RWPE1 (cell line): ENCODE measurements at regions not wholly inside any gene's neighbourhood (a gene's known extent, or its start where the extent isn't known, plus 50 kb on each side); places are given as distances from the start of the nearest gene placed in this dataset.

Experiments
- CTCF ChIA-PET: fragments of 350-600 bp; sonication (Branson Sonifier 250); formaldehyde crosslinking; extraction: SDS; loops from one replicate; lab custom pipeline; 2021; lab: Yijun Ruan, JAX
- POLR2A ChIA-PET: fragments of 400-600 bp; formaldehyde crosslinking; extraction: SDS; loops from one replicate; lab custom pipeline; 2020; ENCODE audit warnings: antibody characterized with exemption; ENCODE audit not compliant: low non-redundant PET; lab: Yijun Ruan, JAX
- DNase-seq: peaks from one replicate; pipeline ENCODE4 v3.0.0; 2012; ENCODE audit warnings: low spot score
- H3K27ac ChIP-seq: fragments of 450-650 bp; 2 replicates; pipeline ENCODE4 v1.5.1; 2017
- TF ChIP-seq, protein P1 (sequence below): fragments of 450-650 bp; conservative IDR thresholded peaks from 2 replicates; pipeline ENCODE4 v1.5.1; 2017; ENCODE audit warnings: low read depth, mild to moderate bottlenecking

DNA sequence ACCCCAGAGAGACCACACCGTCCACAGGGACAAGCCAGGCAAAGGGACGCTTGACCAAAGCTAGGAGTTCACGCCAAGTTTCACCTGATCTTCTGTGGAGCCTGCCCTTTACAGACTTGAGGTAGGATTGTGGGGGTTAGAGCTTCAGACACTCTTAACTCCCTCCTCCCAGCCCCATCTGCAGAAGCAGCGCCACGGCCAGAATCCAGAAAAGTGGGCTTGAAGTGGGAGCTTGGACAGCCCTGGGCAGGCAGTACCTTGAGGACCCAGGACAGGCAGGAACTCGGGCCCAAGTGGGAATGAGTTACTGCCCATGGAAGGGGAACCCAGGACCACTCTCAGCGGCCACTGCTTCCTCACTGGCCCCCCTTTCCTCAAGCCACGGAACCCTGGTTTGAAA, 695.9 kb downstream of the TBC1D22A start:
- ChIA-PET CTCF (no interaction called here), POLR2A (no interaction called here)
- no peak for DNase-seq
- TF ChIP-seq, protein P1, sequence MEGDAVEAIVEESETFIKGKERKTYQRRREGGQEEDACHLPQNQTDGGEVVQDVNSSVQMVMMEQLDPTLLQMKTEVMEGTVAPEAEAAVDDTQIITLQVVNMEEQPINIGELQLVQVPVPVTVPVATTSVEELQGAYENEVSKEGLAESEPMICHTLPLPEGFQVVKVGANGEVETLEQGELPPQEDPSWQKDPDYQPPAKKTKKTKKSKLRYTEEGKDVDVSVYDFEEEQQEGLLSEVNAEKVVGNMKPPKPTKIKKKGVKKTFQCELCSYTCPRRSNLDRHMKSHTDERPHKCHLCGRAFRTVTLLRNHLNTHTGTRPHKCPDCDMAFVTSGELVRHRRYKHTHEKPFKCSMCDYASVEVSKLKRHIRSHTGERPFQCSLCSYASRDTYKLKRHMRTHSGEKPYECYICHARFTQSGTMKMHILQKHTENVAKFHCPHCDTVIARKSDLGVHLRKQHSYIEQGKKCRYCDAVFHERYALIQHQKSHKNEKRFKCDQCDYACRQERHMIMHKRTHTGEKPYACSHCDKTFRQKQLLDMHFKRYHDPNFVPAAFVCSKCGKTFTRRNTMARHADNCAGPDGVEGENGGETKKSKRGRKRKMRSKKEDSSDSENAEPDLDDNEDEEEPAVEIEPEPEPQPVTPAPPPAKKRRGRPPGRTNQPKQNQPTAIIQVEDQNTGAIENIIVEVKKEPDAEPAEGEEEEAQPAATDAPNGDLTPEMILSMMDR: no peak
- H3K27ac ChIP-seq: no peak overlapping the region

DNA sequence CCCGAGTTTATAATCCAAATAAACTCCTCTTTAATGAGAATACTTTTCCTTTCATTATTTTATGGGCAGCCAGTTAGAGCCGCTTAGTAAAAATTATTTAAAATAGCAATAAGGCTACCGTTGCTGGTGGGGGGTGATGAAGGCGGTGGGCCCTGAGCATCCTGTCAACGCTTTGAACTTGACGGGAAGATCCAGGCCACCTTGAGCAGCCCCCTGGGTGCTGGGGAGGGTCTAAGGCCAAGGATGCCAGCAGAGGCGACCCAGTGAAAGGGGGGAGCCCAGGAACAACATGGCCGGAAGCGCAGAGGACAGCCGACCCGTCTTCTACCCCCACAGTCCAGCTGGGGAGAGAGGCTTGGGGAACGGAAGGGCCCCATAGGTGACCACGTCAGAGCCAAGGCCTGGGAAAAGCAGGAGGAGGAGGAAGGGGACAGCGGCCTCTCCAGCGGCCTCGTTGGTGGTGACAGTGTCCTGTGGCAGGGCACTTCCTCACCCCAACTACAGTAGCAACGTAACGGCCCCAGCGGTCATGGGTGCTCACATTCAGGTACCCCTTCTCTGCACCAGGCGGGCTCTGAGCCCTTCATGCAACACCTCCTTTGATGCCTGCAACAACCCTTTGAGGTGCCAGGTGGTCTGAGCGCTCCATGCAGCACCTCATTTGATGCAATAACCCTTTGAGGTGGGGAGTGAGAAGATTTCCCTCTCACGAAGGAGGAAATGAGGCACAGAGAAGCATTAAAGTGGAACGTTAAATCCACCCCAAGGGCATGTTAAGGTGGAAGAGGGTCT, 695.3 kb downstream of the TBC1D22A start:
- no peak for DNase-seq
- H3K27ac ChIP-seq: no peak overlapping the region
- CTCF ChIA-PET: no interaction called here
- POLR2A ChIA-PET: no interaction called here
- TF ChIP-seq, protein P1: no peak

DNA sequence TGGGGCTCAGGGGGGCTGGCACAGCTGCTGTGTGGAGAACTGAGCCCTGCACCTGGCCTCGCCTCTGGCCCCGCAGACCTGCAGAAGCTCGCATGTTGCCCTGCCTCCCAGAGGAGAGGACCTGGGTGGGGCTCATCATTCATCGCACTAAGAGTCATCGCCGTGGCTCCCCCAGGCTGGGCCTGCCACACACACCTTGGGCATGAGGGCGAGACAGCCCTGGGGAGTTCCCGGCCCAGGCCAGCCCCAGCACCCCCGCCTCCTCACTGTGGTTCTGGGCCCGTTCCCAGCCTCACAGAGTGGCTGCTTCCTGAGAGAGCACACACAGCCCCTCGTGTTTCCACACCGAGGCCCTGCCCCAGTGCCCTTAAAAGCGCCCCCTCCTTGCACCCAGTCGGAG, 694.6 kb downstream of the TBC1D22A start:
- no peak for DNase-seq
- POLR2A ChIA-PET: no interaction called here
- CTCF ChIA-PET: no interaction called here
- TF ChIP-seq, protein P1: no peak
- H3K27ac ChIP-seq: no peak overlapping the region

DNA sequence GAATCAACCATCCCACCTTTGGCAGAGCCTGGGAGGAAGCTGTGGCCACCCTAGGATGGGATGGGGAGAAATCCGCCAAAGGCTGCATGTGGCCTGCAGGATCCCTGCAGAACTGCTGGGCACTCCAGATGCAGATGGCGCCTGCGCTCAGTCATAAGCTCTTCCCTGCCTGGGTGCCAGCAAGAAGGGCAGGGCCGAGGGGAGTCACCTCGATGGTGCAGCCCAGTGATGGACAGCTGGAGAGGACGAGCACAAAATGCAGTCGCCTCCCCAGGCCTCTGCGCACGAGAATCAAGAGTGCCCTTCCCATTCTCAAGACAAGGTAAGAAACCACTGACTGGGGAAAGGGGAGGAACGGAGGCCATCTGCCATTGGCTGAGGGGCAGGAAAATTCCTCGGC, 693.6 kb downstream of the TBC1D22A start:
- POLR2A ChIA-PET: no interaction called here
- no peak for DNase-seq
- CTCF ChIA-PET: no interaction called here
- TF ChIP-seq, protein P1: no peak
- H3K27ac ChIP-seq: no peak overlapping the region

DNA sequence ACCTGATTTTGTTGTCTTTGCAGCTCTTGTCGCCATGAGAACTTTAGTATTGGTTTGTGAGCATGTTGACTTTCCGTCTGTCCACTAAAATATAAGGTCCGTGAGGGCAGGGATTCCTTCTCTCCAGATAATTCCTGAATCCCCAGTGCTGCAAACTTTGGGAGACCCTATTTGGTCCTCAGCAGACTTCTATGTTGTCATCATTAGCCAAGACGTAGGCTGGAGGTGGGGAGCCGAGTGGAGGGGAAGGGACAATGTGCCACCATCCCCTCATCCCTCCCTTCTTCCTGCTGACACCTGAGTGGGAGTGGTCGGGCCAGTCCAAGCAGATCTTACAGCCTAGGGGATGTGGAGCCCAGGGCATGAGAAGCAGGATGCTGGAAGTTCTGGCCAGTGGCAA, 690.6 kb downstream of the TBC1D22A start:
- CTCF ChIA-PET: no interaction called here
- TF ChIP-seq, protein P1: no peak
- no peak overlapping the region for H3K27ac ChIP-seq
- POLR2A ChIA-PET: no interaction called here
- no peak for DNase-seq

DNA sequence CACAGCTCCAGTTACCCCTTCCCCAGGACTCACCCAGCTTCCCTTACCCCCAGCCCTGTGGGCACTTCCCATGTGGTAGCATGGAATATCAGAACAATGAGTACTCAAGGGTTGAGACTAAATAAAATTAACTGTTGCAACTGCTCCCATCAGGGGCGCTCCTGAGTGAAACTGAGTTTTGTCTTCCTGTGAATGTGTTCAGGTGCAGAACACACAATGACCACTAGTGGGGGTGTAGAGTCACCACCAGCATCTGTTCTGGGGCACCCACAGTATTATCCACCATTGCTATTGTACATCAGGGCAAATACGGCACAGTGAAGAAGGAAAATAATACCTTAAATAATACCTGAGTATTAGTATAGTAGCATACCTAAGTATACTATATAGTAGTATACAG, 689.7 kb downstream of the TBC1D22A start:
- ChIA-PET POLR2A (no interaction called here), CTCF (no interaction called here)
- no peak for DNase-seq
- TF ChIP-seq, protein P1: peak; percentile 32
- no peak overlapping the region for H3K27ac ChIP-seq
